KMS-11 (cell line): ENCODE measurements at regions not wholly inside any gene's neighbourhood (a gene's known extent, or its start where the extent isn't known, plus 50 kb on each side); places are given as distances from the start of the nearest gene placed in this dataset.

Experiments
- H2AFZ ChIP-seq: fragments of 200-600 bp; sonication (generic); 2 replicates; pipeline ENCODE4 v1.6.1; 2016; ENCODE audit warnings: antibody characterized with exemption, mixed run types, low read depth
- H3K27ac ChIP-seq: fragments of 200-600 bp; sonication (generic); 2 replicates; pipeline ENCODE4 v1.6.1; 2016; ENCODE audit warnings: mild to moderate bottlenecking, mixed run types
- H3K27me3 ChIP-seq: fragments of 200-600 bp; sonication (generic); 2 replicates; pipeline ENCODE4 v1.6.1; 2017; ENCODE audit warnings: mild to moderate bottlenecking, low read depth, mixed run types, moderate library complexity; ENCODE audit not compliant: insufficient read depth
- H3K36me3 ChIP-seq: fragments of 200-600 bp; sonication (generic); 2 replicates; pipeline ENCODE4 v1.6.1; 2017; ENCODE audit warnings: mild to moderate bottlenecking, mixed run types; ENCODE audit not compliant: insufficient read depth
- H3K4me1 ChIP-seq: fragments of 200-600 bp; sonication (generic); 2 replicates; pipeline ENCODE4 v1.6.1; 2016; ENCODE audit warnings: mild to moderate bottlenecking, low read depth, mixed run types; ENCODE audit not compliant: poor library complexity, severe bottlenecking
- H3K4me2 ChIP-seq: fragments of 200-600 bp; sonication (generic); 2 replicates; pipeline ENCODE4 v1.7.0; 2016; ENCODE audit warnings: mild to moderate bottlenecking, mixed run types
- H3K4me3 ChIP-seq: fragments of 200-600 bp; sonication (generic); IDR thresholded peaks from 2 replicates; pipeline ENCODE4 v1.6.1; 2017; ENCODE audit warnings: low read depth, low read length, mixed read lengths; ENCODE audit not compliant: insufficient read depth
- H3K79me2 ChIP-seq: fragments of 200-600 bp; sonication (generic); 2 replicates; pipeline ENCODE4 v1.6.1; 2016; ENCODE audit warnings: low read depth, mixed run types; ENCODE audit not compliant: insufficient read depth
- H3K9ac ChIP-seq: fragments of 200-600 bp; sonication (generic); 2 replicates; pipeline ENCODE4 v1.6.1; 2016; ENCODE audit warnings: mild to moderate bottlenecking, mixed run types
- H4K20me1 ChIP-seq: fragments of 200-600 bp; sonication (generic); 2 replicates; pipeline ENCODE4 v1.6.1; 2016; ENCODE audit warnings: mild to moderate bottlenecking, mixed run types; ENCODE audit not compliant: insufficient read depth
- TF ChIP-seq, protein P1 (sequence below): fragments of 200-600 bp; sonication (generic); conservative IDR thresholded peaks from 2 replicates; pipeline ENCODE4 v1.6.1; 2017; ENCODE audit warnings: low read depth, mild to moderate bottlenecking, antibody characterized with exemption, low read length, moderate library complexity, mixed read lengths

DNA sequence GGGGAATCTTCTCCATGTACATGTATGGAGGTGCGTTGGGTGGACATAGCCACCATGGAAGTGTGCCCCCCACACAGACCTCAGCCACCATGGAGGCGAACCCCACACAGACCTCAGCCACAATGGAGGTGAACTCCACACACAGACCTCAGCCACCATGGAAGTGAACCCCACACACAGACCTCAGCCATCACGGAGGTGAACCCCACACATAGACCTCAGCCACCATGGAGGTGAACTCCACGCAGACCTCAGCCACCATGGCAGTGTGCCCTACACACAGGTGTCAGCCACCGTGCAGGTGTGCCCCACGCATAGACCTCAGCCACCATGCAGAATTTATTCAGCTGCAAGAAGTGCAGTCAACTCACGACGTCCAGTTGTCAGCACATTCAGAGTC is 339.7 kb downstream of the ACTR3B start:
- no peaks in the 10 kb centered on the region for H3K4me1 ChIP-seq
- no peak overlapping the region for H3K9ac ChIP-seq
- H2AFZ ChIP-seq: no peak overlapping the region
- no peak overlapping the region for H3K4me2 ChIP-seq
- no peaks in the 10 kb centered on the region for H3K36me3 ChIP-seq
- H3K27ac ChIP-seq: no peak overlapping the region
- no peaks in the 10 kb centered on the region for H4K20me1 ChIP-seq
- no peaks in the 10 kb centered on the region for H3K27me3 ChIP-seq
- H3K4me3 ChIP-seq: no peak overlapping the region
- TF ChIP-seq, protein P1, sequence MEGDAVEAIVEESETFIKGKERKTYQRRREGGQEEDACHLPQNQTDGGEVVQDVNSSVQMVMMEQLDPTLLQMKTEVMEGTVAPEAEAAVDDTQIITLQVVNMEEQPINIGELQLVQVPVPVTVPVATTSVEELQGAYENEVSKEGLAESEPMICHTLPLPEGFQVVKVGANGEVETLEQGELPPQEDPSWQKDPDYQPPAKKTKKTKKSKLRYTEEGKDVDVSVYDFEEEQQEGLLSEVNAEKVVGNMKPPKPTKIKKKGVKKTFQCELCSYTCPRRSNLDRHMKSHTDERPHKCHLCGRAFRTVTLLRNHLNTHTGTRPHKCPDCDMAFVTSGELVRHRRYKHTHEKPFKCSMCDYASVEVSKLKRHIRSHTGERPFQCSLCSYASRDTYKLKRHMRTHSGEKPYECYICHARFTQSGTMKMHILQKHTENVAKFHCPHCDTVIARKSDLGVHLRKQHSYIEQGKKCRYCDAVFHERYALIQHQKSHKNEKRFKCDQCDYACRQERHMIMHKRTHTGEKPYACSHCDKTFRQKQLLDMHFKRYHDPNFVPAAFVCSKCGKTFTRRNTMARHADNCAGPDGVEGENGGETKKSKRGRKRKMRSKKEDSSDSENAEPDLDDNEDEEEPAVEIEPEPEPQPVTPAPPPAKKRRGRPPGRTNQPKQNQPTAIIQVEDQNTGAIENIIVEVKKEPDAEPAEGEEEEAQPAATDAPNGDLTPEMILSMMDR: no peak
- H3K79me2 ChIP-seq: no peaks in the 10 kb centered on the region

DNA sequence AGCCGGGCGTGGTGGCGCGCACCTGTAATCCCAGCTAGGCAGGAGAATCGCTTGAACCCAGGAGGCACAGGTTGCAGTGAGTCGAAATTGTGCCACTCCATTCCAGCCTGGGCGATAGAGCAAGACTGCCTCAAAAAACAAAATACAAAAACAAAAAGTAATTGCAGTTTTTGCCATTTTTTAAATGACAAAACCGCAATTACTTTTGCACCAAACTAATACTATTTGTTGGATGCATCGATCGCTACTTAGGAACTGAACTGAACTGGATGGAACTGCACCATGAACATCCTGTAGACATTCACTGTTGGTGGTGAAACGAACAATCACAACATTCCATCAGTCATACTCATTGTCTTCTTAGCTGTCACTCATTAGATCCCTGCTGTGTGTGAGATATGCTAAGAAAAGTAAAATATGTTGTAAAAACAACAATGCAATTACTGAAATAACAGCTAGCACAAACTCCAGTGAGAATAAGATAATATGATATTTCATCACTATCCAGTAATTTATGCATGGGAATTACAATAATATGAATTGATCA is 341.2 kb downstream of the ACTR3B start:
- Histone ChIP-seq H3K27ac (no peak overlapping the region), H3K4me3 (no peak overlapping the region), H3K4me1 (no peaks in the 10 kb centered on the region), H3K36me3 (no peaks in the 10 kb centered on the region), H3K79me2 (no peaks in the 10 kb centered on the region), H2AFZ (no peak overlapping the region), H3K9ac (no peak overlapping the region), H3K4me2 (no peak overlapping the region), H3K27me3 (no peaks in the 10 kb centered on the region), H4K20me1 (no peaks in the 10 kb centered on the region)
- TF ChIP-seq, protein P1: no peak

DNA sequence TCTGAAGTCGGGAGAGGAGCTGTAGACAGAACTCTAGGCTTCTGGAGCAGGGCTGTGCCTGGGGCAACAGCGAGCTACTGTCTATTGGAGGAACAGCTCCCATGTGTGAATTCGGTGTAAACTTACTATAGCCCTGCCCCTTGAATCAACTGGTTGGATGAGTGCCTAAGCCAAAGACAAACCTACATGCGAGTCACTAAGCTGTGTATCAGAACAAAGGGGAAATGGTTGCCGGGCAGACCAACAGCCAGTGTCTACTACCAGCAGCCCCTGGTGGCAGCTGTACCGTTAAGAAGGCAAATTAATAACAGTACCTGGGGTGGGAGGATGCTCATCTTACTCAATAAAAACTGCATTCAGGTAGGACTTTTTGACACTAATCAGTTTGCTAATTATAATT is 343.6 kb downstream of the ACTR3B start:
- no peaks in the 10 kb centered on the region for H3K4me1 ChIP-seq

DNA sequence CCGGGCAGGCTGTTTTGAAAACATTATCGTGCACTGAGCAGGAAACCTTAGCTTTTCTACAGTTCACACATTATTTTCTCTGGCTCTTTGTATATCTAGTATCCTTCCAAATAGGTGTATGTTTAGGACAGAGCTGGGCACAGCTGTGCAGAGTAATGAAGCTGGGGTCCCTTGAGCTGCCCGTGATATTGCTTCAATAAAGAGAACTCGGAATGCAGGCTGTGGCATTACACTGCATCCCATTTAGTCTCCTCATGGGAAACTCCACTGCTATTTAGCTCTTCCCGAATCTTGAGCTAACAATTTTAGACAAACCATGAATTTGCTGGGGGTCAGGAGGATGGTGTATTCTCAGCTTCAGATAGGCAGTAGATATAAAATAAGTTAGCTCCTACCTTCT is 348.3 kb downstream of the ACTR3B start:
- TF ChIP-seq, protein P1: no peak
- no peak overlapping the region for H3K9ac ChIP-seq
- no peak overlapping the region for H3K4me3 ChIP-seq
- H3K4me1 ChIP-seq: no peaks in the 10 kb centered on the region
- no peaks in the 10 kb centered on the region for H4K20me1 ChIP-seq
- H3K27ac ChIP-seq: no peak overlapping the region
- no peaks in the 10 kb centered on the region for H3K27me3 ChIP-seq
- H3K4me2 ChIP-seq: no peak overlapping the region
- H2AFZ ChIP-seq: no peak overlapping the region
- no peaks in the 10 kb centered on the region for H3K79me2 ChIP-seq
- no peaks in the 10 kb centered on the region for H3K36me3 ChIP-seq

More for the DNA sequence above, 343.6 kb downstream of the ACTR3B start:
- Histone ChIP-seq H3K4me2 (no peak overlapping the region), H3K9ac (no peak overlapping the region), H3K27me3 (no peaks in the 10 kb centered on the region), H3K36me3 (no peaks in the 10 kb centered on the region), H2AFZ (no peak overlapping the region), H3K4me3 (no peak overlapping the region), H3K79me2 (no peaks in the 10 kb centered on the region), H3K27ac (no peak overlapping the region), H4K20me1 (no peaks in the 10 kb centered on the region)
- TF ChIP-seq, protein P1: no peak
